Neural progenitor cell (in vitro differentiated cells): ENCODE measurements at regions not wholly inside any gene's neighbourhood (a gene's known extent, or its start where the extent isn't known, plus 50 kb on each side); places are given as distances from the start of the nearest gene placed in this dataset.

Source experiments
- EZH2phosphoT487 ChIP-seq: fragments of 200-600 bp; sonication (generic); IDR thresholded peaks from 2 replicates; pipeline ENCODE4 v1.6.1; 2017; ENCODE audit warnings: antibody characterized with exemption
- TF ChIP-seq, protein P1 (sequence below): fragments of 200-600 bp; sonication (generic); IDR thresholded peaks from 2 replicates; pipeline ENCODE4 v1.5.1; 2017; ENCODE audit warnings: antibody characterized with exemption, mild to moderate bottlenecking

- TF ChIP-seq, protein P1, sequence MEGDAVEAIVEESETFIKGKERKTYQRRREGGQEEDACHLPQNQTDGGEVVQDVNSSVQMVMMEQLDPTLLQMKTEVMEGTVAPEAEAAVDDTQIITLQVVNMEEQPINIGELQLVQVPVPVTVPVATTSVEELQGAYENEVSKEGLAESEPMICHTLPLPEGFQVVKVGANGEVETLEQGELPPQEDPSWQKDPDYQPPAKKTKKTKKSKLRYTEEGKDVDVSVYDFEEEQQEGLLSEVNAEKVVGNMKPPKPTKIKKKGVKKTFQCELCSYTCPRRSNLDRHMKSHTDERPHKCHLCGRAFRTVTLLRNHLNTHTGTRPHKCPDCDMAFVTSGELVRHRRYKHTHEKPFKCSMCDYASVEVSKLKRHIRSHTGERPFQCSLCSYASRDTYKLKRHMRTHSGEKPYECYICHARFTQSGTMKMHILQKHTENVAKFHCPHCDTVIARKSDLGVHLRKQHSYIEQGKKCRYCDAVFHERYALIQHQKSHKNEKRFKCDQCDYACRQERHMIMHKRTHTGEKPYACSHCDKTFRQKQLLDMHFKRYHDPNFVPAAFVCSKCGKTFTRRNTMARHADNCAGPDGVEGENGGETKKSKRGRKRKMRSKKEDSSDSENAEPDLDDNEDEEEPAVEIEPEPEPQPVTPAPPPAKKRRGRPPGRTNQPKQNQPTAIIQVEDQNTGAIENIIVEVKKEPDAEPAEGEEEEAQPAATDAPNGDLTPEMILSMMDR, result no peak
- no peak for TF ChIP-seq EZH2phosphoT487
Measured at GRCh38 chr14:55782166-55782565, 202.2 kb downstream of the KTN1 start.
